GM19240 (cell line): ENCODE measurements at regions not wholly inside any gene's neighbourhood (a gene's known extent, or its start where the extent isn't known, plus 50 kb on each side); places are given as distances from the start of the nearest gene placed in this dataset.

Source experiments
- DNase-seq: peaks from one replicate; pipeline ENCODE4 v3.0.0; 2011; ENCODE audit warnings: low spot score; ENCODE audit not compliant: insufficient read length

GRCh38 chr10:53013201-53013810, 240.7 kb upstream of the MBL2 start:
- DNase-seq: no peak

- no peak for DNase-seq
Measured at GRCh38 chr10:53009961-53010907, 237.7 kb upstream of the MBL2 start.

- no peak for DNase-seq
Measured at GRCh38 chr10:53007527-53007842, 234.9 kb upstream of the MBL2 start.

GRCh38 chr10:53006663-53007526, 234.3 kb upstream of the MBL2 start:
- no peak for DNase-seq

- DNase-seq: no peak
Measured at GRCh38 chr10:53005612-53006345, 233.2 kb upstream of the MBL2 start.

- no peak for DNase-seq
Measured at GRCh38 chr10:53003094-53003493, 230.5 kb upstream of the MBL2 start.

GRCh38 chr10:52999681-53000080, 227.1 kb upstream of the MBL2 start:
- no peak for DNase-seq

GRCh38 chr10:52999258-52999657, 226.7 kb upstream of the MBL2 start:
- no peak for DNase-seq

GRCh38 chr10:52997007-52997406, 224.4 kb upstream of the MBL2 start:
- DNase-seq: no peak

- no peak for DNase-seq
Measured at GRCh38 chr10:52994370-52994769, 221.8 kb upstream of the MBL2 start.

GRCh38 chr10:52993109-52993508, 220.5 kb upstream of the MBL2 start:
- DNase-seq: no peak

- DNase-seq: no peak
Measured at GRCh38 chr10:52992567-52992966, 220.0 kb upstream of the MBL2 start.

- no peak for DNase-seq
Measured at GRCh38 chr10:52988923-52989322, 216.3 kb upstream of the MBL2 start.

- DNase-seq: no peak
Measured at GRCh38 chr10:52986125-52986524, 213.5 kb upstream of the MBL2 start.

- DNase-seq: no peak
Measured at GRCh38 chr10:52984169-52984568, 211.6 kb upstream of the MBL2 start.

GRCh38 chr10:52979295-52979990, 206.9 kb upstream of the MBL2 start:
- no peak for DNase-seq

GRCh38 chr10:52977581-52977980, 205.0 kb upstream of the MBL2 start:
- DNase-seq: no peak

GRCh38 chr10:52967806-52968795, 195.5 kb upstream of the MBL2 start:
- no peak for DNase-seq

GRCh38 chr10:52966904-52967303, 194.3 kb upstream of the MBL2 start:
- DNase-seq: no peak
